HG03175 (cell line): ENCODE measurements at regions not wholly inside any gene's neighbourhood (a gene's known extent, or its start where the extent isn't known, plus 50 kb on each side); places are given as distances from the start of the nearest gene placed in this dataset.
"Not testable (repeated sequence)": the region's sequence is repeated elsewhere in the genome, so short reads cannot be mapped to it uniquely, and the experiment has no call there.

ENCODE experiments used
- ATAC-seq: cut with Tn5 transposase; IDR thresholded peaks from one replicate; pipeline ENCODE4 v1.9.1; 2021; ENCODE audit warnings: mild to moderate bottlenecking, moderate library complexity; ENCODE audit not compliant: unreplicated experiment

DNA sequence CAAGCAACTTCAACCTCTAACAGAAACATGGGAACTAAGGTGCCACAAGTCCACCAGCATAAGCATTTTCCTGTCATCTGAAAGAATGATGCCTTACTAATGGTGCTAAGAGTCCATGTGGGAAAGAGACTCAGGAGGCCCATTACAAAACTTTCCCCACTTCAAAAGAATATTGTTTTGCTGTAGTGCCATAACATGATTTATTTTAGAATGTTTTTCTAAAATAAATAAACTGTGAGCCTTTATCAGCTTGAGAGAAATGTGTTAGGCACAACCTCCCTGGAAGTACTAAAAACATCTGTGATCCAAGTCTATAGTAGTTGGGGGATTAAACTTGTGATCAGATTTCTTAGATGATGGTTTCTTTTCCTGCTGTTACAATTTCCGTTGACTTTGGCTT, 330.1 kb upstream of the MAP3K7 start:
- no peak for ATAC-seq

DNA sequence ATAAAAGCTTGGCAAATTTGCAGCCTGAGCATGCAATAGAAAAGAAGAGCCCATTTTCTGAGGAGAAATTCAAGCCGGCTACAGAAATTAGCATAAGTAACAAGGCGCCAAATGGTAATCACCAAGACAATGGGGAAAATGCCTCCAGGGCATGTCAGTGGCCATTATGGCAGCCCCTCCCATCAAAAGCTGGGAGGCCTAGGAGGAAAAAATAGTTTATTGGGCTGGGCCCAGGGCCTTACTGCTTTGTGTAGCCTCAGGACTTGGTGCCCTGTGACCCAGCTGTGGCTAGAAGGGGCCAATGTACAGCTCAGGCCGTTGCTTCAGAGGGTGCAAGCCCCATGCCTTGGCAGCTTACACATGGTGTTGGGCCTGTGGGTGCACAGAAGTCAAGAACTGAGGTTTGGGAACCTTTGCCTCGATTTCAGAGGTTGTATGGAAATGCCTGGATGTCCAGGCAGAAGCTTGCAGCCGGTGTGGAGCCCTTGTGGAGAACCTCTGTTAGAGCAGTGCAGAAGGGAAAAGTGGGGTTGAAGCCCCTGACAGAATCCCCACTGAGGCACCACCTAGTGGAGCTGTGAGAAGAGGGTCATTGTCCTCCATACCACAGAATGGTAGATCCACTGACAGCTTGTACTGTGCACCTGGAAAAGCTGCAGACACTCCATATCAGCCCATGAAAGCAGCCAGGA, 328.5 kb upstream of the MAP3K7 start:
- ATAC-seq: no peak

DNA sequence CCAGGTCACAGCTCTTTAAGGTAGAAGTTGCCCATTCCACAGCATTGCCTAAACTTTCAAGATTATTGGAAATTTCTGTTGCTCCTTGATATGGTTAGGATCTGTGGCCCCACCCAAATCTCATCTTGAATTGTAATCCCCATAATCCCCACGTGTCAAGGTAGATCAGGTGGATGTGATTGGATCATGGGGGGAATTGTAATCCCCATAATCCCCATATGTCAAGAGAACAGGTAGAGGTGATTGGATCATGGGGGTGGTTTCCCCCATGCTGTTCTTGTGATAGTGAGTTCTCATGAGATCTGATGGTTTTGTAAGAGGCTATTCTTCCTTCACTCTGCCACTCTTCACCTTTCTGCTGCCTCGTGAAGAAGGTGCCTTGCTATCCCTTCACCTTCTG, 327.4 kb upstream of the MAP3K7 start:
- ATAC-seq: no peak

DNA sequence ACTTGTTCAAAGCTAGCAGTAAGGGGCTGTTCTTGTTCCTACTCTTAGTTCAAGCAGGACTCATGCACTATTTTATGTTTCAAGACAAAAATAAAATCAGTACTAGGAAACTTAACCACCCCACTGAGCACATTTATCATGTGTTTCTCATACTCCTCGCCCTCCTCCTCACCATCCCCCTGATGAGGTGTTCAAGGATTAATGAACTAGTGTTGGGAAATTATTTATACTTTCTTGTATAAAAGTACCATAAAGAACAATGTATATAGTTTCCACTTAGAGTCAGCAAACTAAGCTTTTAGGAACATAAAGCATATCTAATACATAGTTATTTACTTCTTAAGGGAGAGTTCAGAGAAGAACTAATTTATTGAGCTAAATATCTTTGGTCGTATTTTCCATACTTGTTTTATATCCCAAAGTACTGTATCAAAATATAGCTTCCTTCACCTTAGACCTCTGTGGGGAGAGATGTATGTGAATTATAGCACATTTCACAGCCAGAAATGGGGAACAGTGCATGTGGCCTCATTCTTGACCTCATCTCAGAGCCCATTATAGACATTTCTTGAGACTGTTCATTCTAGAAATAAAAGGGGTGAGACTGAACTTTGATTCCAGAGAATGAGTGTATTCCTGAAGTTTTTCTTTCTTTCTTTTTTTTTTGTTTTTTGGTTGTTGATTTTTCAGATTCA, 326.5 kb upstream of the MAP3K7 start:
- ATAC-seq: no peak

DNA sequence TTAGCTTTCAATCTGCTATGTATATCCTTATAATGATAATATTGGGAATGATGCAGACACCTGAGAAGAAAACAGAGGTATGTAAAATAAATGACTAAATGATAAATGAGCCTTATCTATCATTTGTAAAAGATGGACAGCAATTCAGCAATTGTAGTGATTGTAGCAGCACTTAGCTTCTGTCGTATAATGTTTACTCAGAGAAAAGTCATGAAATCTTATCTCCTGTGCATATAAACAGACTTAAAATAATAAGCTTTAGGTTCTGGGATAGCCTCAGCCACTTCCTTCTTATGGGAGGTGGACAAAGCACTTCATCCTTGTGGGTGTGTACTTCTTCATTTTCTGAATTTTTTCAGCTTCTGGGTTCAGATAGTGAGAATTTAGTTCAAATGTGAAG, 324.8 kb upstream of the MAP3K7 start:
- ATAC-seq: no peak

- no peak for ATAC-seq
These were observed 324.0 kb upstream of the MAP3K7 start for GRCh38 chr6:90910893-90911292.

GRCh38 chr6:90907931-90908655, 321.2 kb upstream of the MAP3K7 start:
- ATAC-seq: no peak

- ATAC-seq: no peak
These were observed 318.5 kb upstream of the MAP3K7 start for GRCh38 chr6:90905351-90905750.

GRCh38 chr6:90900034-90900433, 313.2 kb upstream of the MAP3K7 start:
- no peak for ATAC-seq

DNA sequence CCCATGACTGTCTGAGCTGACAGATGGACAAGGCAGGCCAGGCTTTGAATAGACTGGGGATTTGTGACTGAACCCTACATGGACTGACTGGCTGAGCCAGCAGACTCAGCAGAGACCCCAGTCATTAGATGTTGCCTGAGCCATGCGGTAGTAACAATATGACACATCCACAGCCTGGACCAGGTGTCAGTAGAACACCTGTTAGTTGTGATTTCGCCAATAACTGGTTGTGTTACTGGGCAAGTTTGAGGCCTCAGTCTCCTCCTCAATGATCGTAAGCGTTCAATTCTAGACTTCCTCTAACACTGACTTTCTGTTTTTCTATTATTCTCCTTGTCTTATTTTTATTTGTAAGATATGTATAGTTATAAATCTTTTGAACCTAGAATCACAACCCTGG, 311.9 kb upstream of the MAP3K7 start:
- ATAC-seq: no peak

GRCh38 chr6:90896075-90896547, 309.2 kb upstream of the MAP3K7 start:
- ATAC-seq: no peak

DNA sequence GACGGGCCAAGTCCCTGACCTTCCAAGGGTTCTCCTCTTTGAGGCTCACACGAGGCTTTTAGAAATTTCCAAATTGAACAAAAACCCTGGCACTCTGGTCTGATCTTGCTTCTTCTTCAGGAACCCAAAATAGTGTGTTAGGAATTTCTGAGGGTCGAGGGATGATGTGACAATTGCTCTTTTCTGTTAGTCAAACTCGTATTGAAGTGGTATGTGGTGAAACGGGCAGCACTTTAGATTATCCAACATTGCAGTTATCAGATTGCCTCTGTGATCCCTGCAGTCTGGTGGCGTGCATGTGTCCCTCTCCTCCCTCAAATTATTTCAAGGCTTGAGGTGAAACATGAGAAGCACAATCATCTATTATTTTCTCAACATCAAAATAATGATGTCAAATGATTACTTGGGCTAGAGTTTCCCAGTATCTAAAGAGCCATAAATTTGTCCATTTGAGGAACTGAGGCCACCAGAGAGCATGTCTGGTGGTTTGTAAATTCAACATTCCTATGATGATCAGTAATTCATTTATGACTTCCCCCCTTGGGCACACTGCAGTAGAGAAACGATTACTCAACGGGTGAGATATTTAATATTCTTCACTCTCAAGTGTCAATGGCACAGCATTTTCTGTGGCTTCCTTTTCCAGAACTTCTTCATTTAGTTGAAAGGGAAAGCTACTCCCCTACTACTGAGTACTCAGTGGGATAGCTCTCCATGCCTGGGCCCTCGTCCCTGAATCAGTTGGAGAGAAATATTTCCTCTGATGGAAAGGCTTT, 308.6 kb upstream of the MAP3K7 start:
- ATAC-seq: no peak

DNA sequence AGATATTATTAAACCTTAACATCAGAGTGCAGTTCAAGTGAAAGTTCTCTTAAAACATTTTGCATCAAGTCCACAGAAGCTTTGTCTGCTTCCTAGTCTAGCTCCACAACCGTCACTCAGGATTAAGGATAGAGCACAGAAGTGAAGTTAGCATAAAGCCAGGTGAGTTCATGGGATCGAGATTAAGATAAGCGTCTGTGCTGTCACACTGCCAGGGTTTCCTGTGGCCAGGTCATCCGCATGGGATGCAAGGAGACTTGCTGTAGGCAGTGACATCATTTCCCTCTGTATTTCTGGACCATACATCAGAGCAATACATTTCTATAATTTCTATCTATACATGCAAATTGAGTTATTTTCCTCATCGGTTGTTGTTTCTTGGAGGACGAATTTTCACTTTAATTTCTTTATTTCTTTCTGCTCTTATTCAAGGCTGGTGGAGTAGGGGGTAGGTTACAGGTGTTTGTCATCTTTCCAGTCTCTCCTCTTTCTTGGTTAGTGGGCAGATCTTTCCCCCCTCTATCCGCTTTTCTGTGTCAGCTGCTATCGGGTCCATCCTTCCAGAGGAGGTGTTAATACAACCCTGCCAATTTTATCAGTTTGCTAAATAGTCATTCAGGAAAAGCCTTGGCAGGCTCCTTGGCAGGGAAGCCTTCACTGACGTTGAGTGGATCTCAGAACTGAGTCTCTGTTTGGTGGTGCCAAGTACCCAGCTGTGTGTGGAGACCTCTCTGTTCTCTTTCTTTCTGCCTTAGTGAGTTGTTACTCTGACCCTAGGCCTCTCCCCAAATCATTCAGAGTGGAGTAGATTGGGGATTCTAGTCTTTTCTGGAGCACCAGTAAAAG, 307.6 kb upstream of the MAP3K7 start:
- ATAC-seq: no peak

GRCh38 chr6:90893400-90893799, 306.5 kb upstream of the MAP3K7 start:
- no peak for ATAC-seq

DNA sequence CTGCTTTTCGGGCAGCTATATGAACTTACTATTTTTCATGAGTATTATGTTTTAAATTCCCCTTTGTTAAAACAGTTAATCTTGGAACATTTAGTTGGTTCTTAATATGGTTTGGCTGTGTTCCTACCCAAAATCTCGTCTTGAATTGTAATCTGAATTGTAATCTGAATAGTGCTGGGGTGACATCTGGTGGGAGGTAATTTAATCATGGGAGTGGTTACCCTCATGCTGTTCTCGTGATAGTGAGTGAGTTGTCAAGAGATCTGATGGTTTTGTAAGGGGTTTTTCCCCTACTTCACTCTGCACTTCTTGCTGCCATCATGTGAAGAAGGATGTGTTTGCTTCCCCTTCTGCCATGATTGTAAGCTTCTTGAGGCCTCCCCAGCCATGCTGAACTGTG, 305.4 kb upstream of the MAP3K7 start:
- no peak for ATAC-seq

GRCh38 chr6:90891355-90891754, 304.5 kb upstream of the MAP3K7 start:
- ATAC-seq: no peak

DNA sequence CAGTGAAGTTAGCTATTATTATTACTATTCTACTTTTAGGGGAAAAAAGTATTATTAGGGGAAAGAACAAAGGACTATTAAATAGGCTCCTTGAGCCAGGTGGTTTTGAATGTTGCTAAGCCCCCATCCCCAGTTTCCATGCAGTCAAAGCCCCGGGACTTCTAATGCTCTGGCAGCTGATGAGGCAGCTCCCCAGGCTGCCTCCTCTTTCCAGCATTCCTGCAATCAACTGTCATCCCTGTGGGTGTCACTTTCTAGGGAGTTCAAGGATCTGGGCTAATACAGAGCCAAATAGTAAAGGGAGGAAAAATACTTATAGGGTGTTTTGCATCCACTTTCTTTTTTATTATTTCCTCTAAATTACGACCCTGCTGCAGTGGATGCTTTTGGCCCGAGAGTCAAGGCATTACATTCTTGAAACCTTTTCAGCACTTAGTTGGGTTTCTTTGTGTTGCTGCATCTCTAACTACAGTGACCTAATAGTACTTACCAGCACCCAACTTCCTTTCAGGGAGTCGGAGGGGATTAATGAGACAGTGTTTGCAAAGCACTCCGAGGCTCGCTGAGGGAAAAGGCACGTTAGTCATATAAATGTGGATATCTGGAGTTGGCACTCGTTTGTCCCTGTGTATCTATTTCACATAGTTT, 303.9 kb upstream of the MAP3K7 start:
- ATAC-seq: no peak

GRCh38 chr6:90887764-90888163, 300.9 kb upstream of the MAP3K7 start:
- no peak for ATAC-seq

DNA sequence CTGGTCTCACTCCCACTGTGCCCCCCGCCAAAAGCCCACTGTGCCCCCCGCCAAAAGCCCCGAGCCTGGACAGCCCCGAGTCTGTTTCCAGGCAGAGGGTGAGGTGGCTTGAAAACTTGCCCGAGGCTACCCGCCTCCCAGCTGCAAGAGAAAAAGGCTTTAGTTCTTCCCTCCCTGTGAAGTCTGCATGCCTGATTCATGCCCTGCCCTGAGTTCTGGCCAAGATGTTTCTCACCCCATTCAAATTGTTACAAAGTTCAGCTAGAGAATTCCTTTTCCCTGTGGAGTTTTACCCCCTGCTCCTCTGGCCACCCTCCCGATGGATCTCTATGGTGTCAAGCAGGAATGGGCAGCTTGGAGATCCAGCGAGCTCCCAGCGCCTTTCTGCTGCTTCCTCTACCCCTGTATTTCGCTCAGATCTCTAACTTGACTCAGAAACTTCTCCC, 298.8 kb upstream of the MAP3K7 start:
- ATAC-seq: no peak

- not testable (repeated sequence) for ATAC-seq
These were observed 298.3 kb upstream of the MAP3K7 start for GRCh38 chr6:90885137-90885536.
